ENCODE measurements at regions not wholly inside any gene's neighbourhood (a gene's known extent, or its start where the extent isn't known, plus 50 kb on each side); places are given as distances from the start of the nearest gene placed in this dataset.

- TF ChIP-seq POLR2A (IDR thresholded peaks at IDR 0.05) (no peak), CTCF (IDR thresholded peaks at IDR 0.05) (no peak)
Measured at GRCh38 chr1:177589166-177589565, 380.7 kb downstream of the SEC16B start.
